ENCODE measurements at regions not wholly inside any gene's neighbourhood (a gene's known extent, or its start where the extent isn't known, plus 50 kb on each side); places are given as distances from the start of the nearest gene placed in this dataset.

DNA sequence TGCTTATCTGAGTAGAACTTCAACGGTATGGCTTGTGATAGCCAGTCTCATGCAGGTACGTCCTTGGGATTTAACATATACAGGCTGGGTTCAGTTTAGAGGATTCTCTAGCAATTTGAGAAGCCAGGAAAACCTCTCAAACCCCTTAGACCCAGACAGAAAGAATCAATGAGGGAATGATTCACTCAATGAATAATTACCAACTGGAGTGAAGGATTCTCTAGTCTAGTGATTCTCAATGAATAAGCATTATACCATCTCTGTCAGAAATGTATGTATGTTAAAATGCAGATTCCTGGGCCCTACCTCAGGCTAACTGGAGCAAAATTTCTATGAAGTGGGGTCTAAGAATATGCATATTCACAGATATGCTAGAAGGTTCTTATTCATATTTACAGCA, 54.5 kb upstream of the APP start:
- Histone ChIP-seq H3K27ac (ENCODE audit: low read depth, low read length) (no peak overlapping the region), H3K36me3 (ENCODE audit: control insufficient read depth in 1 of 2, insufficient read depth in 2 of 2, low read length in 2 of 2) (no peaks in the 10 kb centered on the region), H3K27me3 (ENCODE audit: insufficient read depth, low read length) (no peaks in the 10 kb centered on the region), H3K79me2 (ENCODE audit: control insufficient read depth, insufficient read depth, low read length, poor library complexity) (no peaks in the 10 kb centered on the region), H3K79me1 (ENCODE audit: low read length) (no peaks in the 10 kb centered on the region), H3K4me3 (ENCODE audit: low read depth, low read length) (no peak overlapping the region), H2BK120ac (ENCODE audit: insufficient read depth, low read length, poor library complexity) (no peak overlapping the region), H3K18ac (ENCODE audit: low read length) (no peak overlapping the region), H3K9me3 (ENCODE audit: insufficient read depth, low read depth, low read length) (no peaks in the 10 kb centered on the region), H3K23ac (ENCODE audit: low read length) (no peak overlapping the region), H3K4ac (ENCODE audit: low read depth, low read length) (no peak overlapping the region), H3K14ac (ENCODE audit: low read length) (no peak overlapping the region), H2AK5ac (ENCODE audit: low read length) (no peak overlapping the region), H2BK5ac (ENCODE audit: low read depth, low read length, poor library complexity) (no peak overlapping the region), H2AFZ (ENCODE audit: insufficient read depth, low read length, poor library complexity) (no peak overlapping the region), H2BK12ac (ENCODE audit: low read length) (no peak overlapping the region), H4K91ac (ENCODE audit: low read depth, low read length) (no peak overlapping the region), H3K9ac (ENCODE audit: low read length) (no peak overlapping the region), H3K4me1 (ENCODE audit: control insufficient read depth in 1 of 2, insufficient read depth in 2 of 2, low read length in 2 of 2) (no peaks in the 10 kb centered on the region), H4K8ac (ENCODE audit: low read depth, low read length) (no peak overlapping the region), H4K12ac (ENCODE audit: low read depth, low read length) (no peak overlapping the region), H3K4me2 (ENCODE audit: low read length) (no peak overlapping the region)
- DNase-seq, result no peak
- WGBS (ENCODE audit: extremely low coverage, insufficient coverage, insufficient read length), result no CpG with 5 or more reads among the region's 2 CpGs

DNA sequence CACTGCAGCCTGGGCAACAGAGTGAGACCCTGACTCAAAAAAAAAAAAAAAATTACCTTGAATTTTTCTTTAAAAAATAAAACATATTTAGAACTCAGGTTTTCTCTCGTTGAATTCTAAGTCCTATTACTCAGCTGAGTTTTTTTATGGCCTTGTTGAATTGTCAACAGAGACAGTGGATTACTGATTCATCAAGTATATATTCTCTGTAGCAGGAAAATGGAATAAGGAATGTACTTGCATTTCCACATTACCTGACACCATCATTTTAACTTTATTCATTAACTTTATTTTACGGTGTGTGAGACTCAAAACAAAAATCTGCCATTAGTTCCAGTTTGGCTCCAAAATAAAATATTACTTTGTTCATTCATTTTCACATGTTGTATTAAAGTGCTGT, 53.8 kb upstream of the APP start:
- Histone ChIP-seq H3K4me3 (ENCODE audit: low read depth, low read length) (no peak overlapping the region), H2AFZ (ENCODE audit: insufficient read depth, low read length, poor library complexity) (no peak overlapping the region), H3K27me3 (ENCODE audit: insufficient read depth, low read length) (no peaks in the 10 kb centered on the region), H2BK5ac (ENCODE audit: low read depth, low read length, poor library complexity) (no peak overlapping the region), H3K79me1 (ENCODE audit: low read length) (no peaks in the 10 kb centered on the region), H2AK5ac (ENCODE audit: low read length) (no peak overlapping the region), H2BK120ac (ENCODE audit: insufficient read depth, low read length, poor library complexity) (no peak overlapping the region), H4K8ac (ENCODE audit: low read depth, low read length) (no peak overlapping the region), H3K4ac (ENCODE audit: low read depth, low read length) (no peak overlapping the region), H3K79me2 (ENCODE audit: control insufficient read depth, insufficient read depth, low read length, poor library complexity) (no peaks in the 10 kb centered on the region), H2BK12ac (ENCODE audit: low read length) (no peak overlapping the region), H4K91ac (ENCODE audit: low read depth, low read length) (no peak overlapping the region), H3K14ac (ENCODE audit: low read length) (no peak overlapping the region), H3K4me1 (ENCODE audit: control insufficient read depth in 1 of 2, insufficient read depth in 2 of 2, low read length in 2 of 2) (no peaks in the 10 kb centered on the region), H3K9me3 (ENCODE audit: insufficient read depth, low read depth, low read length) (no peaks in the 10 kb centered on the region), H3K27ac (ENCODE audit: low read depth, low read length) (no peak overlapping the region), H3K9ac (ENCODE audit: low read length) (no peak overlapping the region), H3K18ac (ENCODE audit: low read length) (no peak overlapping the region), H4K12ac (ENCODE audit: low read depth, low read length) (no peak overlapping the region), H3K23ac (ENCODE audit: low read length) (no peak overlapping the region), H3K36me3 (ENCODE audit: control insufficient read depth in 1 of 2, insufficient read depth in 2 of 2, low read length in 2 of 2) (no peaks in the 10 kb centered on the region), H3K4me2 (ENCODE audit: low read length) (no peak overlapping the region)
- no peak for DNase-seq
- no CpG with 5 or more reads among the region's 2 CpGs for WGBS (ENCODE audit: extremely low coverage, insufficient coverage, insufficient read length)

Measured in trophoblast cell (in vitro differentiated cells and primary cell).